Nephron progenitor cell (in vitro differentiated cells): ENCODE measurements at regions not wholly inside any gene's neighbourhood (a gene's known extent, or its start where the extent isn't known, plus 50 kb on each side); places are given as distances from the start of the nearest gene placed in this dataset.
A peak's percentile ranks its signal among the peaks of the same experiment; 100 is the strongest.

Experiments used
- DNase-seq: peaks from one replicate; pipeline ENCODE4 v3.0.0; 2021
- H3K27ac Mint-ChIP-seq: 2 replicates; pipeline ENCODE4 v1.8.0; 2021; ENCODE audit warnings: mild to moderate bottlenecking, moderate library complexity, mixed read lengths
- H3K27me3 Mint-ChIP-seq: 2 replicates; pipeline ENCODE4 v1.8.0; 2021; ENCODE audit warnings: mild to moderate bottlenecking, low read depth, mixed read lengths; ENCODE audit not compliant: poor library complexity
- H3K36me3 Mint-ChIP-seq: 2 replicates; pipeline ENCODE4 v1.8.0; 2021; ENCODE audit warnings: low read depth, mixed read lengths
- H3K4me1 Mint-ChIP-seq: 2 replicates; pipeline ENCODE4 v1.8.0; 2021; ENCODE audit warnings: mixed read lengths
- H3K4me3 Mint-ChIP-seq: 2 replicates; pipeline ENCODE4 v1.8.0; 2021; ENCODE audit warnings: mild to moderate bottlenecking, moderate library complexity, mixed read lengths
- H3K9me3 Mint-ChIP-seq: 2 replicates; pipeline ENCODE4 v1.8.0; 2021; ENCODE audit warnings: mild to moderate bottlenecking, moderate library complexity, mixed read lengths
- CTCF ChIP-seq: fragments of 200-600 bp; sonication (generic); IDR thresholded peaks from 2 replicates; pipeline ENCODE4 v1.5.0; 2021; ENCODE audit warnings: antibody characterized with exemption

- no peak for TF ChIP-seq CTCF
- Mint-ChIP-seq H3K27ac (no peak overlapping the region), H3K9me3 (peaks cover 13% of the 10 kb centered on the region)
Measured at GRCh38 chr2:8002765-8003393, 679.0 kb upstream of the ID2 start.

GRCh38 chr2:8003462-8004075 is 678.3 kb upstream of the ID2 start:
- Mint-ChIP-seq H3K27ac (peak overlapping the region; percentile 8), H3K4me3 (no peak overlapping the region), H3K36me3 (no peaks in the 10 kb centered on the region), H3K9me3 (peaks cover 13% of the 10 kb centered on the region), H3K27me3 (peaks cover 3% of the 10 kb centered on the region), H3K4me1 (peaks cover 38% of the 10 kb centered on the region)
- DNase-seq = peak; percentile 20
- no peak for TF ChIP-seq CTCF

More at GRCh38 chr2:8002765-8003393, 679.0 kb upstream of the ID2 start:
- Mint-ChIP-seq H3K4me1 (peaks cover 38% of the 10 kb centered on the region), H3K27me3 (peaks cover 3% of the 10 kb centered on the region), H3K4me3 (no peak overlapping the region), H3K36me3 (no peaks in the 10 kb centered on the region)
- no peak for DNase-seq

- Mint-ChIP-seq H3K4me1 (peaks cover 38% of the 10 kb centered on the region), H3K4me3 (no peak overlapping the region), H3K36me3 (no peaks in the 10 kb centered on the region), H3K27me3 (peaks cover 3% of the 10 kb centered on the region), H3K27ac (no peak overlapping the region), H3K9me3 (peaks cover 13% of the 10 kb centered on the region)
- DNase-seq = no peak
- TF ChIP-seq CTCF = no peak
Measured at GRCh38 chr2:8004250-8004681, 677.6 kb upstream of the ID2 start.

GRCh38 chr2:8006181-8006580 is 675.7 kb upstream of the ID2 start:
- Mint-ChIP-seq H3K4me1 (peaks cover 27% of the 10 kb centered on the region), H3K27ac (no peak overlapping the region), H3K36me3 (no peaks in the 10 kb centered on the region), H3K4me3 (no peak overlapping the region), H3K27me3 (peaks cover 3% of the 10 kb centered on the region), H3K9me3 (peaks cover 13% of the 10 kb centered on the region)
- TF ChIP-seq CTCF = no peak
- DNase-seq = no peak

GRCh38 chr2:8006626-8007025 is 675.2 kb upstream of the ID2 start:
- H3K4me3 Mint-ChIP-seq = no peak overlapping the region
- no peak for DNase-seq
- peaks cover 3% of the 10 kb centered on the region for H3K27me3 Mint-ChIP-seq
- H3K4me1 Mint-ChIP-seq = peaks cover 24% of the 10 kb centered on the region
- H3K9me3 Mint-ChIP-seq = peaks cover 13% of the 10 kb centered on the region
- H3K36me3 Mint-ChIP-seq = no peaks in the 10 kb centered on the region
- H3K27ac Mint-ChIP-seq = no peak overlapping the region
- TF ChIP-seq CTCF = no peak
